Stimulated activated CD8-positive, alpha-beta memory T cell treated with anti-CD3 and anti-CD28 coated beads, Interleukin-4, amount 100 ng/mL, for 24 hours (primary cell): ENCODE measurements at regions not wholly inside any gene's neighbourhood (a gene's known extent, or its start where the extent isn't known, plus 50 kb on each side); places are given as distances from the start of the nearest gene placed in this dataset.
"Not testable (repeated sequence)": the region's sequence is repeated elsewhere in the genome, so short reads cannot be mapped to it uniquely, and the experiment has no call there.

Experiments
- DNase-seq: peaks from one replicate; pipeline ENCODE4 v3.0.0-alpha.2; 2020; ENCODE audit warnings: low read depth

GRCh38 chr2:83967854-83968253 is 491.2 kb downstream of the SUCLG1 start:
- no peak for DNase-seq

GRCh38 chr2:83966946-83967345 is 492.1 kb downstream of the SUCLG1 start:
- not testable (repeated sequence) for DNase-seq

DNA sequence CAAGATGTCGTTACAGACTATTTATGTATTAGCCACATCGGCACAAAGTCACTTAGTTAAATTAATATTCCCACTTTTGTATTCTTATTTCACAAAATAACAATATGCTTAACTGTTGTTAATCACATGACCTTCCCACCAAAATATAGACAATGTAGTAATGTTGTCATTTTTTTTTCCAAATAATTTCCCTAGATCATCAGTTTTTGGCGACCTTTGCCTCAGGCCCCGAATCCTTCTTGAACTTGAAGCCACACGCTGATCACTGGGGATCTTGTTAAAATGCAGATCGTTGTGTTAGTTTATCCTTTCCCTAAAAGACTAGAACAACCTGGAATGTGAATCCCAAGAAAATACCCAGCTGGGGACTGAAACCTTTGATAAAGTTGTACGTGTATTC is 497.6 kb downstream of the SUCLG1 start:
- DNase-seq, result no peak

GRCh38 chr2:83960371-83960770 is 498.7 kb downstream of the SUCLG1 start:
- DNase-seq, result no peak

DNA sequence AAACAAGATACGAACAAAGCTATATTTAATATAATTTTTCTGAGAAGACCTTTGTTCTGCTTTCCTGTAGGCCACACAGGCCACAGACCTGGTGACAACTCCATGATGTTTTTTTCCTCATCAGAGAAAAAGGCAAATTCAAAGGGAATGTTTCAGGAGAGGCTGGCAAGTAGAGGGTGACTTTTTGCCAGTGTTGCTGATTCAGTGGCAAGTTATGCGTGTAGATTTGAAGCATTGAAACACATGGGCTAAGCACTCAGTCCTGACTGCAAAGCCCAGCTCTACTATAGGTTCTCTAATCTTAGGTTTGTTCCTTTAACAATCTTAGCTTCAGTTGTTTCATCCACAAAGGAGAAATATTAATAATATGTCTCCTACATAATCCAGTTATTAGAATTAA is 499.8 kb downstream of the SUCLG1 start:
- no peak for DNase-seq

DNA sequence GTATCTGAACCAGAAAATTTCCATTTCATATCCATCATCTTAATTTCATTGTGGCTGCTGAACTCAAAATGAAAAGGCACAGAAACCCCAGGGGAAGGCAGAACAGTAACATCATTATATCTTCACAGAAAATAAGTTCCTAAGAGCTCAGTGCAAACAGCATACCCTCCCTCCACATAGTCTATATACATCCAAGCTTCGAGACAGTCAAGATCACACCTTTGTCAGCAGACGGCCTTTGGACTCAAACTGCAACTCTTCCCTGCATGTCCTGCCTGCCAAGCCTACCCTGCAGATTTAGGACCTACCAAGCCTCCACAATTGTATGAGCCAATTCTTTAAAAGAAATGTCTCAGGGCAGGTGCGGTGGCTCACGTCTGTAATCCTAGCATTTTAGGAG is 502.1 kb downstream of the SUCLG1 start:
- no peak for DNase-seq

- DNase-seq, result no peak
Measured at GRCh38 chr2:83953697-83954096, 505.4 kb downstream of the SUCLG1 start.

- DNase-seq, result no peak
Measured at GRCh38 chr2:83951378-83951947, 507.6 kb downstream of the SUCLG1 start.

GRCh38 chr2:83949361-83949760 is 509.7 kb downstream of the SUCLG1 start:
- no peak for DNase-seq

DNA sequence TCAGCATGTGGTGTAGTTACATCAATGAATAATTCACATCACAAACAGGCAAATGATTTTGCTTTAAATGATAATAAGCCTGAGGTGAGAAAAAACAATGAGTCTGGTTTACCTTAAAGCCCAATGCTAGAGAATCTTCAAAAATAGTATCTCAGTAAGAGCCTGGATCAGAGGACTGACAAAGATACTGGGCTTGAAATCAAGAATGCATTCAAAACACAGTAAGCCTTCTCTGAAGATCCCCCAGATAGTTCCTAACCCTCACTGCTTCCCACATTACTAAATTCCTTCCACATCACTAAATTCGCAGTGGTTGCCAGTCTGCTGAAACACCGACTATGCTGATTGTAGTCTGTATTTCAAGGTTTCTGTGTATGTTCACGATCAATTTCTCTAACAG is 514.9 kb downstream of the SUCLG1 start:
- DNase-seq, result no peak

GRCh38 chr2:83943265-83943664 is 515.8 kb downstream of the SUCLG1 start:
- no peak for DNase-seq

GRCh38 chr2:83941886-83942285 is 517.2 kb downstream of the SUCLG1 start:
- no peak for DNase-seq

DNA sequence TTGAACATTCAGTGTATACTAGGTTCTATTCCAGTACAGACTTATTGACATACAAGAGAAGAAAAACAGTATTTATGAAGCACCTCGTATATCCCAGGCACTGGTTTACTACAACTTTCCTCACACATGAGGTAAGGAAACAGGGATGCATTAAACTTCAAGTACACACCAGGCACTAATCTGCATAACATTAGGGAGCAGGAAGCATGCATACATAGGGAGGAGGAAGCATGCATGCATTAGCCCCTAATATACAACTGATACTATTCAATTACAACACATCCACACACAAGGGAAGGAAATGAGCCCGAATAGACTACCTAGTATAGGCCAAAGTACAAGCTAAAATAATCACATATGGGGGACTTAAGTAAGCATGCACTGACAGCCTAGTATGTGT is 525.3 kb downstream of the SUCLG1 start:
- DNase-seq, result no peak

GRCh38 chr2:83923531-83923930 is 535.5 kb downstream of the SUCLG1 start:
- no peak for DNase-seq

GRCh38 chr2:83916559-83916958 is 542.5 kb downstream of the SUCLG1 start:
- DNase-seq, result no peak

DNA sequence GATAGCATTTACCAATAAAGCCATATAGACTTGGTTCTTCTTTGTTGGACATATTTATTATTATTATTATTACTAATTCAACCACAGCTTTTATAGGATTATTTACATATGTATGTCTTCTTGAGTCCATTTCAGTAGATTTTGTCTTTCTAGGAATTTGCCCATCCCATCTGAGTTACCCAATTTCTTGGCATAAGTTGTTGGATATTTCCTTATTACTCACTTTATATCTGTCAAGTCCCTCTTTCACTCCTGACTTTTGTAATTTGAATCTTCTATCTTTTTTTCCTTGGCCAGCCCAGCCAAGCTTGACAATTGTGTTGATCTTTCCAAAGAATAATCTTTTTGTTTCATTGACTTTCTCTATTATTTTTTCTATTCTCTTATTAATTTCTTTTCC is 543.7 kb downstream of the SUCLG1 start:
- DNase-seq, result no peak

DNA sequence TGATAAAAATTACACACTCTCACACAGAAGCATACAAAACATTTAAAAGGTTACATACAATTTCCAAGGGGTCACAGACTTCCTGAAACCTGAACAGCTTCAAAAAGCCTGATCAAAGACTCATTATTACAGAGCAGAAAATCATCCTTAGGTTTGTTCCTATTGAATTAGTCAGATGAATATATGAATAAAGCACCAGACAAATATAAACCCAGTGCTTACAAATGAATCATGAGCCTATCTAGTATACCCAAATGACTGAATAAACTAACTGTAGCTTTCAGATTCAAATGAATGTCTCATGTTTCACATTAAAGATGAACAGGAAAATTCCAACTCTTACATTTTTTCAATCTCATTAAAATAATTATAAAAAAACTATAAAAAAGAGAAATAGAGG is 550.3 kb downstream of the SUCLG1 start:
- DNase-seq, result no peak

GRCh38 chr2:83901317-83901716 is 557.8 kb downstream of the SUCLG1 start:
- no peak for DNase-seq

GRCh38 chr2:83900862-83901261 is 558.2 kb downstream of the SUCLG1 start:
- no peak for DNase-seq

DNA sequence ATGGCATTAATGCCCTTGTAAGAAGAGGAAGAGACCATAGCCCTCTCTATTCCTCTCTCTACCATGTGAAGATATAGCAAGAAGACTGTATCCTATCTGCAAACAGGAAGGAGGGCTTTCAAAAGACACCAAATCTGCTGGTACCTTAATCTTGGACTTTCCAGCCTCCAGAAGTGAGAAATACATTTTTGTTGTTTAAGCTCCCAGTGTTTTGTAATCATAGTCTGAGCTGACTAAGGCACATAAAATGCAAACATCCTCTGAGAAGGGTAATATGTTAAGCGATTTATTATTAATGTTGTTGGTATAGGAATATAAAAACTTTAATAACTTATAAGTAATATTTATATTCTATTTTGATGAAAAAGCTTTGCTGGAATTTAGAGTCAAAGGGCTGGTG is 559.8 kb downstream of the SUCLG1 start:
- no peak for DNase-seq

DNA sequence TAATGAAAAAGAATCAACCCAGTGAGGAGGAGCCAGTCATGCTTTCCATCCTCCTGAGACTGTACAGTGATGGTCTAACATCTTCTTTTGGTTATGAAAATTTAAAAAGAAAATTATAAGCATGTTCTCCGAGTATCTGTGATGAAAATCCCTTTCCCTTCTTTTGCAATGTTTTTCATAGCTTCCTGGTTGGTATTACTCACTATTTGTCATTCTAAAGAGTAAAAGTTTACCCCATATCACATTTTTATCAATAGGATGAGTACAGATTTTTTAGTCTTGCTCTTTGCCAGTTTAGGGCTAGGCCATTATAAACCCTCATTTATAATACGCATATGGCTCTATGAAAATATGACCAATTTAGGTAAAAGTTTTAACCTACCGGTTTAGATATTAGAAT is 564.1 kb downstream of the SUCLG1 start:
- DNase-seq, result no peak

DNA sequence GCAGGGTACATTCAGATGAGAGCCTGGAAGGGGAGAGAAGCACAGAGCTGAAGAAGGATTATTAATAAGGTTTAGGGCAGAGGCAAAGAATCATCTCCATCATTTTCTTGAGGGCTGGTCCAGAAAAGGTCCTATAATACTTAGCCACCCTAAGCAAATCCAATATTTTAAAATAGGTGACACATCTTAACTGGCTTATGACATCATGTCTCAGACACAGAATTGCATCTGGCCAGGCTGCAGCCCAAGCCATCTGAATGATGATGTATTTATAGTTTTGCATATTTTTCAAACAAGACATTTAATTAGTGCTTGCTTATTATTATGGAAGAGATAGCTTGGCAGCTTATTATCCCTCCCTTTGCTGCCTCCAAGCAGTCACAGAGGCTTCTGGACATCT is 571.3 kb downstream of the SUCLG1 start:
- no peak for DNase-seq

DNA sequence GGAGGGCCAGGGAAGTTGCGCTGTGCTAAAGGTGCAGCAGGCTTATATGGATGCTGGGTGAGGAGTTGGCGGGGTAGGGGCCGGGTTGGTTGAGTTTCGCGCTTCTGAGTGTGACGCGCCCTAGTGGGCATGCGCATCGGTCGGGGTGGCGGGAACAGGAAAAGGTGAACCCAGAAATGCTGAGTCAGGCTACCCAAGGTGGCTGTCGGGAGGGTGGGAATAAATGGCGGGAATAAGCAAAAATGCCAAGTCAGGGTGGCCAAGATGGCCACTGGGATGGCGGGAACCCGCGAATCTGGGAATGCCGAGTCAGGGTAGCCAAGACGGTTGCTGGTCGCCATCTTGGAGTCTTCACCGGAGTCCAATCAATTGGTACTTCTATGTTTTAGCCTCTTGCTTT is 580.0 kb downstream of the SUCLG1 start:
- DNase-seq, result no peak

- DNase-seq, result not testable (repeated sequence)
Measured at GRCh38 chr2:83877261-83877660, 581.8 kb downstream of the SUCLG1 start.
